Kasumi-1 (cell line): ENCODE measurements at regions not wholly inside any gene's neighbourhood (a gene's known extent, or its start where the extent isn't known, plus 50 kb on each side); places are given as distances from the start of the nearest gene placed in this dataset.
A peak's percentile ranks its signal among the peaks of the same experiment; 100 is the strongest.

ENCODE experiments used
- DNase-seq, 2 experiments: peaks; one replicate each; lab custom pipeline; 2025; lab: John Stamatoyannopoulos, UW

DNA sequence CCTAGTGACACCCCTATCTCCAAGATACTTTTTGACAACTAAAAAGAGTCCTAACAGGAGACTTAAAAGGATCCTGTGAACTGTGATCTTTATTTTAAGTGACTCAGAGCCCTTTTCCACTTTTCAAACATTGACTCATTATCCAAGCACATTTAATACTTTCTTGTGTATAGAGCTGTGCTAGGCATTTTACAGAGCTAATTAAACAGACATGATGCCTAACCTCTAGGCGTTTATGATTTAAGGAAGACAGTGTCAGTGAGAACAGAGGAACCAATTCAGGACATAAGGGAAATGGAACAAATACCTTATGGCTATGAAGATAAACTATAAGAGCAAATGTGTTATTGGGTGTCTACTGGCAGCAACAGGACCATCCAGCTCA, 282.6 kb downstream of the TPBG start:
- DNase-seq, result no peak

DNA sequence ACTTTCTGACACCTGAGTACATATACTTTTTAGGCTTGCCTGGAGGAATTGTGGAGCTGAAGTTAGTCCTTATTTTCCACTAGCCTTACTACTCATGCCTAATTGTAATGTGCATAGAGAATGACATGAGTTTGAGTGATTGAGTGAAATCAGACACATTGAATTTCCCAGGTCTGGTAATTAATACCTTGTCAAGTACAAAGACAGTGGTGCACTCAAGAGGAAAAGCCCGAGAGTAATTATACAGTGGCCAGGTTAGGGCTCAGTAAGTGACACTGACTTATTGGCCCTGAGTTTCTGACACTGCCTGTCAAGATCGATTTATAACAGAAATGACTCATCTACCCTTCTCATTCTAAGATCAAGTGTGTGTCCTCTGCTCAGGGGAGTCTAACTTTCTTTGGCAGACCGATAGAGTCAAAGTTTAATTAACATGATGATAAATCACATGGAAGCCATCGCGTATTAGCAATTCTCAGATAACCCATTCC, 288.3 kb downstream of the TPBG start:
- DNase-seq, result no peak

DNA sequence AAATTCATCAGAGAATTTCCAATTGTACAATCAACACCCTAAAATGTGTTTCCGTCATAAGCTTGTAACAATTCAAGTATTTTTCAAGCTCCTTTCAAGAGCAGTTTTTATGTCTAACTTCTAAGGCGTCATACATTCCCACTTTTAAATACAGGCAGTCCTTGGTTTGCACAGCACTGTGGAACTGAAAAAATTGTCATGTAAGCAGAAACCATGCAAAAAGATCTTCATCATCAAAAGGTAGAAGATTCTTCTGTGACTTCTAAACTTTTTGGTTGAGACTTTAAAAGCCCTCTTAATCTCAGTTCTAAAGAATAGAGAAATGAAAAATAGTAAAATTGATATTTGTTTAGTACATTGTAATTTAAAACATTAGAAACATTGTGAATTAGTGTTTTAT, 315.6 kb downstream of the TPBG start:
- no peak for DNase-seq

DNA sequence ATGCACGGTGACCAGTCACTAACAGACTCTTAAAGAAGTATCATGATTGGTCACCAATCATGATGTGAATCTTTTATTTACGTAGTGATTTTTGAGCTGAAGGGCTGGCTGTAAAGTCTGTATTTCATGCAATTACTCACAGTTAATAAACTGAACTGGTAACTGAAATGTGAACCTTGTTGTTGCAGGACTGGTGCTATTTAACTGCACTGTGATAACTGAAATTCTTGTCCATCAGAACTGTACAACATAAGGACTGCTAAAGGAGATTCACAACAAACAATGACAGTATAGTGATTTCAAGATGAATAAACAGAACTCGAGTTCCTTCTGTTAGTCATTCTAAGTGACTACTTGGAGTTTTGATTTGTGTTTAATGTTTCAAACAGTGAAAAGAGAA, 316.6 kb downstream of the TPBG start:
- DNase-seq, result no peak

DNA sequence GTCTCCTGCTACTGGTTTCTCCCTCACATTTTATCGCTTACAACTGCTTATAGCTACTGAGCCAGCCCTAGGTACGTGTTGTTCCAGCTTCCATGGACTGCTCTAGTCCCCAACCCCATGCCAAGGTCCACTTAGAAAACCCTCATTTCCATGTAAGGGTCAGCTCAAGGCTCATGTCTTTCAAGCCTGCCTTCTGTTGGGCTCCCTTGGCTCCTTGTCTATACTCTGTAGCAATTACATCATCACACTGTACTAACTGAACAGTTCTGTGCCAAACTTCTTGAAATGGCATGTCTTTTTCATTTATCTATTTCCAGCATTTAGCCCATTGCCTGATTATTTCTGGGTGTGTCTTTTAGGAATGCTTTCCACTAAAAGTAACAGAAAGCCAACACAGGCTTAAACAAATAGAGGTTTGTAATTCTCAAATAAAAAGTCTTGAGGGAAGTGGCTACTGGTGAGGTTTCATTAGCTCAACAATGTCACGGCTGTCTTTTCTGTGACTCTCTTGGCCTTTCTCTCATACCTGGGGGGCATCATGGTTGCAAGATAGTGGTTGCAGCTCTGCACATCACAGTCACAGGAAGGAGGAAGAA, 317.6 kb downstream of the TPBG start:
- DNase-seq, result no peak

DNA sequence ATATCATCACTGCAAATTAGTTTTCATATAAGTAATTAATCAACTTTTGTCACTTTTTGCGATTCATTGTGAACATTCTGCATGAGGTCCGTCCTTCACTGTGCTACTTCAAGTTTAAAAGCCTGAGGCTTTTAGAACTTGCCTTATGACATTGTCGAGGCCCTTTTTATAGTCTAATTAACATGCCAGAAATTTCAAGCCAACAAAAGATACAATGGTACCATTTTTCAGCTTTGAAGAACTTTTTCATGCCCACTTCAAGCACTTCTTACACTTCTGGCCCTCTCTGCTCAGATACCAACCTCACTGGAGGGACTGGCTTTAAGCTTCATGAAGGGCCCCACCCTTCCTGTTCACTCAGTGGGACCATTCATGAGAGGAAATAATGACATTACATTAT, 323.1 kb downstream of the TPBG start:
- DNase-seq, result no peak

DNA sequence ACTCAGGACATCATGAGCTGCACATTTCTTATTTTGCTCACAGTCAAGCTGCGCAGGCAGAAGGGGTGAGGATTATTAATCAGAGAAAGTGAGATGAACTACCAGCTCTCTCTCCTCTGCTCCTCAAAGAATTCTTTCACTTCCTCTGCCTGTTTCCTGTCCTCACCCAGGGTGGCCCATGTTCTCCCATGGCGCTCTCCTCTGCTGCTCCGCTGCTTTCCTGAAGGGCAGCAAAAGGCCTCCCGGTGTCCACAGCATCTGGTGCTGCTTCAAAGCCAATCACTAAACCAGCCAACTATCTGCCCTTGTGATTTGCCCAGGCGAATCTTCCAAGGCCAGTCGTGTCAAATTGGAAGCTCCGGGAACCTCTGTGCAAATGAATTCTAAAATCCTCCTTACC, 324.2 kb downstream of the TPBG start:
- no peak for DNase-seq

DNA sequence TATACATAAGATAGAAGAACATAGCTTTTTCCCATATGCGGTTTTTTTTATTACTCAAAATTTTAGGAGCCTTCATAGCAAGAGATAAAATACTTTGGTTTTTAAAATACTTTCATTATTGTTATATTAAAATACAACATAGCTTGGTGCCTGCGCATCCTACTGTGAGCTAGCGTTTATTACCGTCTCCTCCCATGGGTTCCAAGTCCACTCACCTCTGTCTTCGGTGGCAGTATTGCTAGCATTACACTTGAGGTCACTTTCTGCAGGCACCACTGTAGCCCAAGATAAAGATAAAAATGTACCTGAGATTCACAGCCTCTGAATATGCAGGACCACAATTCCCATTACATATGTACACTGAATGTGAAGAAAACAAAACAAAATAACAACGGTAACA, 326.7 kb downstream of the TPBG start:
- no peak for DNase-seq

DNA sequence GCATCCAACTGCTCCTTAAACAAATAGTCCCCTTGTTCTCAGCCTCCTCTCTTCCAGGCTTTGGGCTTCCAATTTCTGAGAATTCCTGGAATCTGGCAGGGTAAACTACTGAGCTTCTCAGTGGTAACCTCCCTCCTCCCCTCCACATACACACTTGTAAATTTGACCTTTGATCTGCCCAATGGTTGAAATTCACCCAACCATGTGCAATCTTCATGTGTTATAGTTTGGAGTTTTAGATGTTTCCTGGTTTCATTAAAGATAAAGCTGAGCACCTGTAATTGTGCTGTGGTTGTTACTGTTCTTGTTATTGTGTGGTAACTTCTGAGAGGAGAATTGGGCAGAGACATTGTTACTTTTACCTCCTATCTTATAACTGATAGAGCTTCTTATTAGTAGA, 328.4 kb downstream of the TPBG start:
- no peak for DNase-seq

DNA sequence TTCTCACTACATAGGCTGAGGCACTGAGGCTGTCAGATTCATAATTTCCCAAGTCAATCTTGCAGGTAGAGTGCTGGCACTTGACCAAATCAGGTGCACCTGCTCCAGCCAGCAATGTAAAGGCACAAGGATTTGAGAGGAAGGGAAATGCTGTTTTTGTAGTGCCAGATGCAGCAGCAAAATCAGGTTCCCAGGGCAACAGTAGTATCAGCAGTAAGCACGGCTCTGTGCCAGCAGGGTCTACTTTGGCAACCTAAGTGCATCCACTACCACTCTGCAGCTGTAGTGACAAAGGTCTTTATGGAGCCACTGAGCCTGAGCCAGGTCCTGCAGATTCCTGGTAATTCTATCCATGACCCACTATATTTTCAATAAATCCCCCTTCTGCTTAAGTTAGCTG, 329.5 kb downstream of the TPBG start:
- DNase-seq, result no peak

DNA sequence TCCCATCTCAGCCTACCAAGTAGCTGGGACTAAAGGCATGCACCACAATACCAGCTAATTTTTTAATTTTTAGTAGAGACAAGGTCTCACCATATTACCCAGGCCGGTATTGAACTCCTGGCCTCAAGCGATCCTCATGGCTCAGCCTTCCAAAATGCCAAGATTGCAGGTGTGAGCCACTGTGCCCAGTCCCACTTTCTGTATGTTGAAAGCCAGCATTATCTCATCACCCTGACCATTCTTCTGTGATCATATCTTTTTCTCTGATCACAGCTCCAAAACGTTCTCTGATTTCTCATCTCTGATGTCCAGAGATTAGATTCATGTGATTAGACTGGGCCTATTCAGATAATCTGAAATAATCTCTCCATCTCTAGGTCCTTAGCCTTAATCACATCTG, 337.7 kb downstream of the TPBG start:
- DNase-seq, result no peak

DNA sequence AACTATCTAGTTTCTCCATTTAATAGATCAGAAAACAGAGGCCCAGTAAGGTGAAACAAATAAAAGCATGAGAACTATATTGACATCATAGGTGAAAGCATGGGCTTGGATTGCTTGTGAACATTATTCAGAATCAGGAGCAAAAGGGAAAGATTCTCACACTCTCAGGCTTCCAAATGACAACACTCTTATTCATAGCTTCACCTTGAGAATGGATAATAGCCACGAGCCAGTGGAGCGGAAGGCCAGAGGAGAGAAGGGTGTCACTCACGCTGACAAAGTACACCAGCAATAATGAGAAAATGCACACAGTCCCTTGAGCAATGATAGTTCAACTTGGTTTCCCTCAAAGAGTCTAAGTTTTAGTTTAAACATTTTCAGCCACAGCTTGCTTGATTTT, 339.0 kb downstream of the TPBG start:
- no peak for DNase-seq

DNA sequence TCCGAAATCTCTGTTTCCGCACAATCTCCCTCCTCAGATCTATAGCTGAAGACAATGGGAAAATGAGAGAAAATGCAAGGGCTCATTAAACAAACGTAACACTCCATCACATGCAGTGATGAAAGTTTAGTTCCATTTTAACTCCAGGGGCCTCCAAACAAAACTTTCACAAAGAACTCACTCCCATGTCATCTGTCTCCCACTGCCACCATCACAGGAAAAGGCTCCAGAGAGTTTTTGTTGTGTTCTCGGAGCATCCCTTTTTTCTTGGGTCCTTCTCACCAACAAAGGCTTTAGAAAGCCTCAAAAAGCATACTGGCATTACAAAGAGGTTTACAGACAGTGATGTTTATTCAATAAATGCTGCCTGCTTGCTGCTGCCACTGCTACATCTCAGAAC, 339.6 kb downstream of the TPBG start:
- no peak for DNase-seq

DNA sequence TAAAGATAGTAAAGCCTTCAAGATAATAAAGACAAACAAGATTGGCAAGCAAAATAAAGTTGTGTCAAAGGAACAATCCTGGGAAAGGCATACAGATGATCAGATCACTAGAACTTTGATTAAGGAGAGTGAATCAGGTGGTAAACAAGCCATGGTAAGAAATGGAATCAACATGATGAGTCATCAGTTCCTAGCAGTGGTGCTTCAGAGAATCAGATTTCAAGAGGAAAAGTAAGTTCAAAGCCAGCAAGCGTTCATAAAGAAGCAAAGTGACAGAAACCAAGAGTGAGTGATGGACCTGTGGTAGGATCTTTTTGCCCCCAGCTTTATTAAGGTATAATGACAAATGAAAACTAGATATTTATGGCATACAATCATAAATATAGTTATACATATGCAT, 340.4 kb downstream of the TPBG start:
- no peak for DNase-seq

DNA sequence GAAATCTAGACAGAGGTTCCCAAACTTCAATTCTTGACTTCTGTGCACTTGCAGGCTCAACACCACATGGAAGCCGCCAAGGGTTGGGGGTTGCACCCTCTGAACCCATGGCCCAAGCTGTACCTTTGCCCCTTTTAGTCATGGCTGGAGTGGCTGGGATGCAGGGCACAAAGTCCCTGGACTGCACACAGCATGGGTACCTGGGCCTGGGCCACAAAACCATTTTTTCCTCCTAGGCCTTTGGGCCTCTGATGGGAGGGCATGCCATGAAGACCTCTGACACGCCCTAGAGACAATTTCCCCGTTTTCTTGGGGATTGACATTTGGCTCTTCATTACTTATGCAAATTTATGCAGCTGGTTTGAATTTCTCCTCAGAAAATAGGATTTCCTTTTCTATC, 342.0 kb downstream of the TPBG start:
- DNase-seq, result no peak

DNA sequence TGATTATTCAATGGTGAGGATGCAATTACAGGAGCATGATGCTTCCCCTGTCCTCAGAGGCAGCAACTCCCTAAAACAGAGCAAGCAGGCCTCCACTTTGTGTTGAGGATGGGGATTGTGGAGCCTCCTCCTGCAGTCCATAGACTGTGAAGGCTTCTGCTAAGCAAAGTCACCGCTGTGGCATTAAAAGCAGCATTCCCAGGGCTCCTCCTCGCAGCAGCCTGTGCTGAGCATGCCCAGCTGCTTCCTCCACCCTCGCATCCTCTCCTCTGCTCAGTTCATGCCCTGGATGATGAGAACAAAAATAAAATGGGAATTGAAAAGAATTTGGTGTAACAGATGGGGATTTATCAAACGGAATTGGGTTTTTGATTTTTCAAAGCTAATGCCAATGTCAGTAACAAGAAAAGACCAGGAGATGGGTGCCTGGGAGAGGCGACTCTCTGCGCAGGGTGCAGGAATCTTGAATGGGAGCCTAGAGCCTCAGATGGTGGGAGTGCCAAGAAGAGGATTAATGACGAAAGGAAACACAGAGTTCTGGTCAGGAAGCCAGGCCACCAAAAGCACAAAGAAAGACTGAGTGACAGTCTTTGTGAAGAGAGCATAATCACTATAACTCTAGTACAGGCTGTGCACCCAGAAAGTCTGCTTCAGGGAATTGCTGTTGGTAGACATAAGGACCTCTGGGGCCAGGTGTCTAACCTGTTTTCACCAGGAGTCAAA, 347.6 kb downstream of the TPBG start:
- no peak for DNase-seq

DNA sequence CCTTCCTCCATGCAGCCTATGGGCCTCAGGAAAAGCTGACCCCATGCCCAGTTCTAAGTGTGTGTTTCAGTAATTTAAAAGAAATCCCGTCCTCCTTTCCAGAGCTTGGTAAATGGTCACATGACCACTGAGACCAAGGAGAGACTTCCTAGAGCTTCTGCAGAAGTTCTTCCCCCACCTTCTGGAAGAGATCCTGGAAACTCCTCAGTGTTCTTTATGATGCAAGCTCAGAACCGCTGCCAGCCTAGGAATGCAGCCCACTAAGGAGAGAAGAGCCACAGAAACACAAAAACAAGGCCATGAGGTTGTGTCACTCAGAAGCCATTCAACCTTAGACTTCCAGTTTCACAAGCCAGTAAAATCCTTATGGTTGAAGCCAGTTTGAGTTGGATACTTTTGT, 348.4 kb downstream of the TPBG start:
- DNase-seq, result no peak

DNA sequence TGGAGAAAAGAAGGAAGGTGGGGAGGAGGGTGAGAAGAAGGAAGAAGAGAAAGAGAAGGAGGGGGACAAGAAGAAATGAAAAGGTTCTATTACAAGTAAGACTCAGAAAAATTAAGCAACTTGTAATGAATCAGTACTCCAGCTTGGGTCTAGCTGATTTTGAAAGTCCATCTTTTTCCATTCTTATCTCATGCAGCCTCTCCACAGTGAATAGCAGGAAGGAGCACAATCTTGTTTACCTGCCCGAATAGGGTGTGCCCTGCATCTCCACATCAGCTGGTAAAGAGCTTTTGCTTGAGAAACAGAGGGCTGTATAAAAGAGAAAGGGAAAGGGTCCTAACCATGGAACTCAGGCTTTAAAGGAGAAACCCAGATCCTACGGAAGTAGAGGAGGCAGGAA, 348.8 kb downstream of the TPBG start:
- DNase-seq, result no peak

DNA sequence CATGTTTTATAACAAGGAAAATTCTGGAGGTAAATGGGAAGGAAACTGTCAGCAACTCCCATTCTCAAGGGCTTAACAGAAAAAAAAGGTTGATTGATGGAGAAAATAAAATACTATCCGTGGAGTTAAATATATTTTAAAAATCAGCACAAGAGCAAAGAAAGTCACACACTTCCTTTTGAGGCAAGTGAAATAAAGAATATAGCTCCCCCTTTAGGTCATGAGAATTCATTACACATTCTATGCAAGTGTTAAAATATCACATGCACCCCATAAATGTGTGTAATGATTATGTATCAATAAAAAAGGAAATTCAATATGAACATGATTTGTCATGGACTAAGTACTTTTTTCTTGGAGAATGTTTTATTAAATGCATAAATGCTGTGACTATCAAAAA, 349.2 kb downstream of the TPBG start:
- DNase-seq, result peak; percentile 7 to 12

DNA sequence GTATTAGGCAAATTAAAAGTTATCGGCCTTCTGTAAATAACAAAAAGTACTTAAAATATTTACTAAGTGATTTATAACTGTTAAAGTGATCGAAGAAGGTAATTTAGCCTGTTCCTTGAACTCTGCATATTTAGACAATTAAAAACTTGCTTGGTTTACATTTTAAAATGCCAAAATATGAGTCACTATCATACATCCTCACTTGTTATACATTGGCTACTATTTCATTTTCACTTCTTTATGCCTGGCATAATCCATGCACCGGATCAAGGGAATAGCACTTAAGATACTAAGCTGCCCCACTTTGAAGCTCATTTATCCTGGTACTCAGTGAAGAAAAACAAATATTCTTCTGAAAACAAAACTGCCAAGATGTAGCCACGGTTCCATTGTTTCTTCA, 344.6 kb downstream of the UBE3D start:
- no peak for DNase-seq

DNA sequence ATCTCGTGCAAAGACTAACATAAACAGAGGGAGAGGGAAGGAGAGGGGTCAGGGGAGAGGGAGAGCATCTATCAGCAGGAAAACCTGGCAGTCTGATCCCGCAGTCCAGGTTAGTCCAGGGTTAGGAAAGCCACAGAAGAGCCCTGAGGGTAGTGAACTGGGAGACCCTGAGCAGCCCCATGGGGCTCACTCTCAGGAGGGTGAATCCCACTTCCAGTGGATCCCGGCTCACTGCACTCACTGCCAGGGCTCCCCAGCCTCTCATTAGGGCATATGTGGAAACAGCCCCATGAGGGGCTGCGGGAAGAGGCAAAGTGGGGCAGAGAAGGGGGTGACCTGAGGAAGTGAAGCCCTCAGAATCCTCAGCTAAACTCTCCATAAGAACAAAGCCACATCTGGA, 329.9 kb downstream of the UBE3D start:
- no peak for DNase-seq

DNA sequence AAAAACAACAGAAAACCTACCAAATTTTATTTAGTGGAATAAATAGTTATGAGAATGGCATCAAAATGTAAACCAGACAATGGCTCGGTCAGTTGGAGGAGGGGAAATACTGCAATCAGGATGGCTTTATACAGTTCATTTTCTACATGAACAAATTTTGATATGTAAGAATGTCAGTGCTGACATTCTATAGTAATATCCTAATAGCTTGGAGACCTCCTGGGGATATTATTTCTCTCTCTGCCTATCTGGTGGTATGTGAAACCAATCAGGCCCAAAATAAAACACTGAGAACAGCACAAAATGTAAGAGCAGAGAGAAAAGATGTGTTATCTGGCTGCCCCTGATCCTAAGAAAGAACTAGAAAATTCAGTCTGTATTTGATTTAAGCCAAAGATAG, 327.7 kb downstream of the UBE3D start:
- DNase-seq, result no peak

DNA sequence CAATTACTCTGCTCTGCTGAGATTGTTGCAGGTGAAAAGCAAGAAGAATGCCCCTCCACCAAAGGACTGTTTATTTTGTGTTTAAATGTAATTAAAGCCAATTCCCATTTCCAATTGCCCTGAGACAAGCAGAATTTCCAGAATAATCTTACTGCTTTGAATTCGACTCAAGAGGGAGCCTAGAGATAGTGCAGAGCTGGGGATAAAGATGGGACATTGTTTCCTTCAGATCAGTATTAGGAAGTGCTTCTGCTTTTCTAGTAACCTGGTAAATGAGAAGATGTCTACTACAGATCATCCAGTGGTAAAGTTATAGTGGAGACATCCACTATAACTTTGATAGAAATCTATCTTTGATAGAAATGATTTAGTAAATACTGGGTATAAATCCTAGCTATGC, 326.9 kb downstream of the UBE3D start:
- no peak for DNase-seq

DNA sequence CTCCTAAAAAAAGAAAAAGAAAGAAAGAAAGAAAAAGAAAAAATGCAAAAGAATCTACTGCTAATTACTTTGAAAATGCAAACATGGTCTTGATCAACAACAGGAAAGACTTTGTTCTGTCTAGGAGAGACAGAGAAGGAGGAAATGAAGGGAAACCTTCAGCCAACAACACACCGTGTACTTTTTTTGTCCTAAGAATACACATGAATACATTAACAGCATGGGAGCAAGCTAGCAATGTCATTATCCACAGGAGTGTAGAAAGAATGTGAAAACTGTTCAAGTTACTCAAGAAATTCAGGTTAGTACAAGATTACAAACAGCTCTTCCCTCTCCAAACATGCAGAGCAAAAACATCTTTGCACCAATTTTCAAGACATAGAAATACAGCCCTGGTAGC, 326.3 kb downstream of the UBE3D start:
- DNase-seq, result no peak
